Stimulated activated CD4-positive, alpha-beta T cell treated with anti-CD3 and anti-CD28 coated beads, Interleukin-1b, Interleukin-23, amount 100 ng/mL, for 24 hours (primary cell): ENCODE measurements at regions not wholly inside any gene's neighbourhood (a gene's known extent, or its start where the extent isn't known, plus 50 kb on each side); places are given as distances from the start of the nearest gene placed in this dataset.
"Not testable (repeated sequence)": the region's sequence is repeated elsewhere in the genome, so short reads cannot be mapped to it uniquely, and the experiment has no call there.

Source experiments
- DNase-seq, 4 experiments: peaks; one replicate each; pipeline ENCODE4 v3.0.0-alpha.2; 2020; ENCODE audit warnings: low read depth in 4 of 4, low spot score in 1 of 4

- DNase-seq = not testable (repeated sequence)
These were observed 50.2 kb upstream of the FCGR2A start for GRCh38 chr1:161454865-161455707.

GRCh38 chr1:161453950-161454864 is 51.0 kb upstream of the FCGR2A start:
- DNase-seq = not testable (repeated sequence)

- not testable (repeated sequence) for DNase-seq
These were observed 53.4 kb upstream of the FCGR2A start for GRCh38 chr1:161451698-161452348.

GRCh38 chr1:161447760-161448332 is 57.4 kb upstream of the FCGR2A start:
- DNase-seq = not testable (repeated sequence)

- DNase-seq = not testable (repeated sequence)
These were observed 58.1 kb upstream of the FCGR2A start for GRCh38 chr1:161447040-161447759.

- not testable (repeated sequence) for DNase-seq
These were observed 60.5 kb upstream of the FCGR2A start for GRCh38 chr1:161444725-161445124.

GRCh38 chr1:161444255-161444654 is 61.0 kb upstream of the FCGR2A start:
- not testable (repeated sequence) for DNase-seq

GRCh38 chr1:161440312-161440894 is 64.9 kb upstream of the FCGR2A start:
- peak; percentile 32 to 62 (median 42) for DNase-seq

GRCh38 chr1:161439280-161440232 is 65.7 kb upstream of the FCGR2A start:
- DNase-seq = peak in 1 of 4 experiments; percentile 18

GRCh38 chr1:161433191-161433590 is 65.5 kb upstream of the CFAP126 start:
- not testable (repeated sequence) for DNase-seq

- DNase-seq = no peak
These were observed 64.4 kb upstream of the CFAP126 start for GRCh38 chr1:161432091-161432490.

GRCh38 chr1:161427733-161428516 is 60.2 kb upstream of the CFAP126 start:
- DNase-seq = peak in 1 of 4 experiments; percentile 52

- DNase-seq = not testable (repeated sequence)
These were observed 55.2 kb upstream of the CFAP126 start for GRCh38 chr1:161422914-161423313.

GRCh38 chr1:161421456-161421855 is 53.8 kb upstream of the CFAP126 start:
- DNase-seq = no peak

- no peak for DNase-seq
These were observed 53.2 kb upstream of the CFAP126 start for GRCh38 chr1:161420763-161421455.

GRCh38 chr1:161417536-161417935 is 49.9 kb upstream of the CFAP126 start:
- DNase-seq = not testable (repeated sequence)
